Activated T-helper 17 cell treated with anti-CD3 and anti-CD28 coated beads, Interleukin-2, amount 50 U/mL, for 72 hours (primary cell): ENCODE measurements at regions not wholly inside any gene's neighbourhood (a gene's known extent, or its start where the extent isn't known, plus 50 kb on each side); places are given as distances from the start of the nearest gene placed in this dataset.
"Not testable (repeated sequence)": the region's sequence is repeated elsewhere in the genome, so short reads cannot be mapped to it uniquely, and the experiment has no call there.

Experiments used
- ATAC-seq: fragments of 150-1000 bp; cut with Tn5 transposase; replicated peaks from 2 replicates; pipeline ENCODE4 v1.10.0; 2021; ENCODE audit warnings: mild to moderate bottlenecking, moderate library complexity
- H3K27ac Mint-ChIP-seq: one replicate; pipeline ENCODE4 v1.8.0; 2022; ENCODE audit warnings: mixed read lengths
- H3K27me3 Mint-ChIP-seq: one replicate; pipeline ENCODE4 v1.8.0; 2022; ENCODE audit warnings: mixed read lengths
- H3K36me3 Mint-ChIP-seq: one replicate; pipeline ENCODE4 v1.8.0; 2022; ENCODE audit warnings: low read depth, mild to moderate bottlenecking, mixed read lengths
- H3K4me1 Mint-ChIP-seq: one replicate; pipeline ENCODE4 v1.8.0; 2022; ENCODE audit warnings: mixed read lengths
- H3K4me3 Mint-ChIP-seq: one replicate; pipeline ENCODE4 v1.8.0; 2022; ENCODE audit warnings: mild to moderate bottlenecking, mixed read lengths
- H3K9me3 Mint-ChIP-seq: one replicate; pipeline ENCODE4 v1.8.0; 2022; ENCODE audit warnings: mixed read lengths

DNA sequence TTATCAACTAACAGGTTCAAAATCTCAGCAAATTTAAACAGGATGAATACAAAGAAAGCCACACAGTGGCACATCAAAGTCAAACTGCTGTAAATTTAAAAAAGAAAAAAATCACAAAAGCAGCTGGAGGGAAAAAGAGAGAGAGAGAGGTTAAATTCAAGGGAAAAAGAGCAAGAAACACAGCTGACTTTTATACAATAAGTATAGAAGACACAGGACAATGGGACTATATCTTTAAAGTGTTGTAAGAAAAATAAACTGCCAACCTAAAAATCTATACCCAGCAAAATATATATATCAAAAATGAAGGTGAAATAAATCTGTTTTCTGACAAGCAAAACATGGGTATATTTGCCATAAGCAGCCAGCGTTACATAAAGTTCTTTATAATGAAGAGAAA is 261.5 kb downstream of the TLE1 start:
- Mint-ChIP-seq H3K36me3 (no peaks in the 10 kb centered on the region), H3K27ac (no peak overlapping the region), H3K4me3 (no peak overlapping the region), H3K27me3 (no peaks in the 10 kb centered on the region), H3K4me1 (no peaks in the 10 kb centered on the region), H3K9me3 (peaks cover 16% of the 10 kb centered on the region)
- no peak for ATAC-seq

DNA sequence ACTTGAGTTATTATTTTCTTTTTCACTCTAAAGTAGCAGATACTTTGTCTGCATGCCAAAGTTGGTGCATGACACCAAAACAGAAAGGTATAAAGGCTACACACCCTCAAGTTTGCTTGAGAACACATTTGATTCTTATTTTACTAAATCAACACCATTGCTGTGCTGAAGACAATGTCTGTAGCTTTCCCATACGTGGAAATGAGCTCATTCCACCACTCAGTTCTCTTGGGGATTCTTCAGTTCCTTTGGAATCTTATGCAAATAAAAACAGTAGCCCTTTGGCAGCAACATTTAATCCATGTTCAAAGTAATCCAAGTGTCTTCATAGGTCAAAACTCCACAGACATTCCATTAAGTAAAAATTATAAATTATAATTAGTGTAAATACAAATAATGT is 264.9 kb downstream of the TLE1 start:
- ATAC-seq = no peak
- no peaks in the 10 kb centered on the region for H3K4me1 Mint-ChIP-seq
- H3K27me3 Mint-ChIP-seq = no peaks in the 10 kb centered on the region
- H3K36me3 Mint-ChIP-seq = no peaks in the 10 kb centered on the region
- H3K4me3 Mint-ChIP-seq = no peak overlapping the region
- peaks cover 15% of the 10 kb centered on the region for H3K9me3 Mint-ChIP-seq
- H3K27ac Mint-ChIP-seq = no peak overlapping the region

DNA sequence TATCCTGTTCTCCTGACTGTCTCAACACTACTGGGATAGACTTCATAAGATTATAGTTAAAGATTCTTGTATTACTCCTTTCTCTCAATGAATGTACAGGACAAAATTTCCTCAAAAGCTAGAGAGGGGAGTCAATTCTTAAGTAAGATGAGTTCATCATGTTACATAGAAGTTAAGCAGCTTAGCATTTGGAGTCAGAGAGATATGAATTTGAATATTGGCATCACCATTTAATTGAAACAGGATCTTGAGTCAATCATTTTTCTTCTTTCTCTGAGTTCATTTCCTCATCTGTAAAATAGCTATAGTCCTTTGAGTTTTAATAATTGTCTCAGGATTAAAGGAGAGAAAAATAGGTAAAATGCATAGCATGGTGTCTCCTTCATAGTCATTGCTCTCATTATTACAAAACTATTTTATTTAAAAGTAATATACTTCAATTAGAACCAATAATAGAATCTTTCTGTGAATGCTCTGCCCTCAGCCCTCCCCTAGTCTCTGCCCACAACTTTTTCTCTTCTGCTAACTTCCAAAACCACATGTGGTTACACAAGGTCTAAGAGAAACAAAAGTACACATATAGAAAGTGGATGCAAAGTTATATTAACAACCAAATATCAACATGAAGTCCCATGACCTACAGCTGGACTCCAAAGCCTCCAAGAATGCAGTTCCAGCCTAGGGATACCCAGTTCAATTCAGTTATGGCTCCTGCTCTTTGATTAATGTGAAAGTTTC is 265.6 kb downstream of the TLE1 start:
- ATAC-seq = no peak
- Mint-ChIP-seq H3K27me3 (no peaks in the 10 kb centered on the region), H3K27ac (no peak overlapping the region), H3K4me1 (no peaks in the 10 kb centered on the region), H3K9me3 (peaks cover 15% of the 10 kb centered on the region), H3K36me3 (no peaks in the 10 kb centered on the region), H3K4me3 (no peak overlapping the region)

DNA sequence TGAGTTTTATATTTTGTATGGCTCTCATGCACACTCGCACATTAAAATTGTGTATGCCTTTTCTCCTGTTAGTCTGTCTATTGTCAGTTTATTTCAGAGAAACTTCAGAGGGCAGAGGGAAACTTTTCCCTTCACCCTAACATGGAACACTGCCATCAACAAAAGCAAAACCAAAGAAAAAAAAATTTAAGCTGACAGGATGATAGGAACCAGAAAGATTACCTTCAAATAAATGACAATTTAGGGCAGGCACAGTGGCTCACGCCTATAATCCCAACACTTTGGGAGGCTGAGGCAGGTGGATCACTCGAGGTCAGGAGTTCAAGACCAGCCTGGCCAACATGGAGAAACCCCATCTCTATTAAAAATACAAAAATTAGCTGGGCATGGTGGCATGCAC is 268.3 kb downstream of the TLE1 start:
- not testable (repeated sequence) for H3K4me1 Mint-ChIP-seq, H3K4me3 Mint-ChIP-seq, H3K27ac Mint-ChIP-seq, H3K27me3 Mint-ChIP-seq, ATAC-seq, H3K36me3 Mint-ChIP-seq
- peaks cover 12% of the 10 kb centered on the region for H3K9me3 Mint-ChIP-seq

DNA sequence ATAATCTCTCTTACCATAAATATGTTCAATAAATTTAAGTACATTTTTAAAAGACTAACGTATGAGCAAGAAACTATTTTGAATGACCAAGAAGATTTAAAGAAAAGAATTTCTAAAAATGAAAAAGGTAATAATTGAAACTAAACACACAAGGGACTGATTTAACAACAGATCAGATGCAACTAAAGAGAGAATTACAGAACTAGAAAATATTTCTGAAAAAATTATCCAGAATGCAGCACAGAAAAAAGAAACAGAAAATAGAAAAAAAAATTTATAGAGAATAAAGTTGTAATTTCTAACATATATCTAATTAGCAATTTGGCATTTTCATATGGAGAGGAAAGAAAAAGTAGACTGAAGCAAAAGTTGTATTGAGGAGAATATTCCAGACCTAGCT is 269.3 kb downstream of the TLE1 start:
- no peak overlapping the region for H3K27ac Mint-ChIP-seq
- H3K4me1 Mint-ChIP-seq = no peaks in the 10 kb centered on the region
- H3K9me3 Mint-ChIP-seq = peaks cover 9% of the 10 kb centered on the region
- ATAC-seq = no peak
- no peaks in the 10 kb centered on the region for H3K36me3 Mint-ChIP-seq
- no peak overlapping the region for H3K4me3 Mint-ChIP-seq
- H3K27me3 Mint-ChIP-seq = no peaks in the 10 kb centered on the region

DNA sequence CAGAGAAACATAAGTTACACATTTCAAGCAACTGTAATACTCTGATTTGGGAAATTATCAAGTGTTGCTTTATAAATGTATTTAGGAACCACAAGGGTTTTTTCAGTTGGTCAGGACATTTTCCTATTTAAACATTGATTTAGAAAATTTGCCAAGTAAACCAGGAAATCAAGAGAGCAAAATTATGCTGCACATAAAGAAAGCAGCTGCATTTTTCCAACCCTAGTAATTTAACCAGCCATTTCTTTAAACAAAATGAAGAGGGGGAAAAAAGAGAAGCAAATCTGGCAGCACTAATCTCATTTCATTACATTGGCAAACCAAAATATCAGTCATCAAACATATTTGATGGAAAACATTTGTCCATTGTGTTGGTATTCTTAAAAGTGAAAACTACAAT is 271.4 kb downstream of the TLE1 start:
- Mint-ChIP-seq H3K36me3 (no peaks in the 10 kb centered on the region), H3K9me3 (peaks cover 9% of the 10 kb centered on the region), H3K27ac (no peak overlapping the region), H3K4me1 (no peaks in the 10 kb centered on the region), H3K4me3 (no peak overlapping the region), H3K27me3 (no peaks in the 10 kb centered on the region)
- ATAC-seq = no peak

DNA sequence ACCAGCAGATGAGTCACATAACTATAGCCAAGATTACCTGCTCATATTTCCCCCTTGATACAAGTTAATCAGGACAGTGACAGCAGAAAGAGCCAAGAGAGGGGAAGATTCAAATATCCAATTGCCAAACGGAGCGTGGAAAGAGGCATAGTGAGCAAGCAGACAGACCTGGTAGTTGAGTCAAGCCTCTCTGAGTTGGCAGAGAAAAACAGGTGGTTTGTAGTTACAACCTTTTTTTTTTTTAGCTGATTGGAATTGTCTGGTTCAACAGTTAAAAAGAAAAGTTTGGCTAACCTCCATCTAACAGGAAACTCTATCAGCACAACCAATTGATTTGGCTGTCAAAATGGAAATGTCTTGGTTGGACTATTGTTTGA is 272.1 kb downstream of the TLE1 start:
- no peaks in the 10 kb centered on the region for H3K27me3 Mint-ChIP-seq

DNA sequence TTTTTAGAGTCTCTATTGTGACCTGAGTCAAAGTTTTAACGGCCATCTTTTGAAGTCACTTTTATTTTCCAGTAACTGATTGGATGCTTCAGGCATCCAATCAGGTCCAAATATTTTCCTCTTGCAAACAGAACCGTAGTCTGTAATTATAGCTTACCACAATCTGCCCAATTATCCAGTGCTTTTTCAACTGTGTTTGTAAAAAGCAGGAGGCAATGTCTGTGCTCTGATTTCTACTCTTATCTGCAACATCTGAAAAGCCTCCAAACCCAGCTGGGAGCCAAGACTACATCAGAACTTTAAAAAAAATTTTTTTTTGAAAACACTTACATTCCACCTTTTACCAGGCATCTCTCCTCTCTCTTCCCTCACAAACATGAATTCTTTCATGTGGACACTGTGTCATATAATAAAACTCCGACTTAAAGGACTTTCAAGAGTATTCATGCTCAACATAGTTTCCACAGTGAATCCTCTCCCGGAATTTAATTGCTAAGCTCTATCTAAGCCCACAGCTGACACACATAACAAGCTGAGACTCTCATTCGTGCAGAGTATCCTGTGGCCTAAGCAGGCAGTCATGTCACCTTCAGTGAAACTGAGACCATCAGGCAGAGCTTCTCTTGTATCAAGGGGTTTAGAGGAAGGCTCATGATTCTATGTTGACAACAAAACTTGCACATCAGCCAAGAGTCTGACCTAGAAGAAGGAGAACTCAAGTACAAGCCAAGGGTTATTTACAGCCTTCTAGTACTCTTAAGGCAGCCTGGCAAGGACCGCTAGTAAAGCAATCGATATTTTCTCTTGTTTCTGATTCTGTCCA is 272.7 kb downstream of the TLE1 start:
- ATAC-seq = no peak
- H3K27me3 Mint-ChIP-seq = no peaks in the 10 kb centered on the region
- no peak overlapping the region for H3K4me3 Mint-ChIP-seq
- H3K9me3 Mint-ChIP-seq = peaks cover 6% of the 10 kb centered on the region
- no peak overlapping the region for H3K27ac Mint-ChIP-seq
- H3K4me1 Mint-ChIP-seq = no peaks in the 10 kb centered on the region
- H3K36me3 Mint-ChIP-seq = no peaks in the 10 kb centered on the region

More for the DNA sequence above, 272.1 kb downstream of the TLE1 start:
- Mint-ChIP-seq H3K4me3 (no peak overlapping the region), H3K9me3 (peaks cover 9% of the 10 kb centered on the region), H3K36me3 (no peaks in the 10 kb centered on the region), H3K27ac (no peak overlapping the region), H3K4me1 (no peaks in the 10 kb centered on the region)
- ATAC-seq = no peak

DNA sequence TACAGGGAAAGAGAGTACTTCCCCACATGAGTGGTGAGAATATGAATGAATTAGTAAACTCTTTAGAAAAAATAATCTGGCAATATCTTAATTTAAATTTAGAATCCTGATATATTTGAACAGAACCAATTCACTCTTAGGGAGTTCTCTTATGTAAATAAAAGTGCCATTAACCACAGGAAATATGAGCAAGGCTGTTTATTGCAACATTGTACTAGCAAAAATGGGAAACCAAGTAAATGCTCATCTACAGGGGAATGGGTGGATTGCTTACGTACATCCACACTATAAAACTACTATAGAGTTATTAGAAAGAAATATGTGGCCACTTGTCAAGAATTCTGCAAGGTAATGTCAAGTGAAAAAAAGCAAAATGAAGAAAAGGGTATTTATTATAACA is 274.5 kb downstream of the TLE1 start:
- no peak for ATAC-seq
- Mint-ChIP-seq H3K27ac (no peak overlapping the region), H3K4me1 (no peaks in the 10 kb centered on the region), H3K4me3 (no peak overlapping the region), H3K9me3 (peaks cover 6% of the 10 kb centered on the region), H3K36me3 (no peaks in the 10 kb centered on the region), H3K27me3 (no peaks in the 10 kb centered on the region)

DNA sequence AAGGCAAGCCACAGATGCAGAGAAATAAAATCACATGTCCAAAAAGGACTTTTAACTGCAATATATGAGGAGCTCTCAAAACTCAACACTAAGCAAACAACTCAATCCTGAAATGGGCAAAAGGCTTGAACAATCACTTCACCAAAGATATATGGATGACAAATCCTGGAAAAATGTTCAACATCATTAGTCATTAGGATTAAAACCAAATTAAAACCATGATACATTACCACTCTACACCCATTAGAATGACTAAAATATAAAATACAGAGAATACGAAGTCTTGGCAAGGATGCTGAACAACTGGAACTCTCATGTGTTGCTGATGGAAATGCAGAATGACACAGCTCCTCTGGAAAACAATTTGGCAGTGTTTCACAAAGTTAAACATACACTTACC is 277.4 kb downstream of the TLE1 start:
- H3K27me3 Mint-ChIP-seq = no peaks in the 10 kb centered on the region
- no peaks in the 10 kb centered on the region for H3K36me3 Mint-ChIP-seq
- peaks cover 3% of the 10 kb centered on the region for H3K9me3 Mint-ChIP-seq
- no peak overlapping the region for H3K4me3 Mint-ChIP-seq
- H3K4me1 Mint-ChIP-seq = no peaks in the 10 kb centered on the region
- no peak for ATAC-seq
- H3K27ac Mint-ChIP-seq = no peak overlapping the region

DNA sequence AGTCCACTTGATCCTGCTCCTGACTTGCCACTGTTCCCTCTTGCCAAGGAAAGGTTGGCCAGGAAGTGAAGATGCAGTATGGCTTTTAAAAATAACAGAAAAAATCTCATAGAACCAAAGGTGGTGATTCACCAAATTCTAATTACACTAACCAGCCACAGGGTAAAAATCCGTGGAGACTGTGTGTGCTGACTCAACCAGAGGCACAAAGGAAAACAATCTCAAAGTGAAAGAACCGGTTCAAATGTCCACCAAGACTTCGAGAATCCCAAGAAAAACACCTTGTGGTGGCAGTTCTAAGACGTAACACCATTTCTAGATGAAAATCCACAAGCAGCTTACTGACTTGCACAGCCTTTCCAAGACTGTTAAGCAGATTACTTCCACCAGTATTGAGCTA is 279.1 kb downstream of the TLE1 start:
- Mint-ChIP-seq H3K27ac (no peak overlapping the region), H3K4me1 (no peaks in the 10 kb centered on the region), H3K27me3 (no peaks in the 10 kb centered on the region), H3K36me3 (no peaks in the 10 kb centered on the region), H3K4me3 (no peak overlapping the region), H3K9me3 (no peaks in the 10 kb centered on the region)
- no peak for ATAC-seq

DNA sequence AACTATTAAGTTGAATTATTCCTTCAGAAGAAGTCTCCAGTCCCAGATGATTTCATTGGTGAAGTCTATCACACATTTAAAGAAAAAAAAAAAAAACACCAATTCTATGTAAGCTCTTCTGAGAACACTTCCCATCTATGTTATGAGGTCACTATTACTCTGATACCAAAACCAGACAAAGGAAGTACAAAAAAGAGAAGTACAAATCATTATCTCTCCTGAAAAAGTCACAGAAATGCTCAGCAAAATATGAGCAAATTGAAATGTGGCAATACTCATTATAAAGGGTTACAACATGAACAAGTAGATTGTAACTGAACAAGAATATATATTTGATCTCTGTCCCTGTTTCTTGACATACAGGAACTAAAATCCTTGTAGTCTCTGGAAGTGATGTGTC is 280.4 kb downstream of the TLE1 start:
- no peaks in the 10 kb centered on the region for H3K4me1 Mint-ChIP-seq
- H3K4me3 Mint-ChIP-seq = no peak overlapping the region
- H3K27me3 Mint-ChIP-seq = no peaks in the 10 kb centered on the region
- no peak overlapping the region for H3K27ac Mint-ChIP-seq
- ATAC-seq = no peak
- H3K9me3 Mint-ChIP-seq = peaks cover 3% of the 10 kb centered on the region
- H3K36me3 Mint-ChIP-seq = no peaks in the 10 kb centered on the region

DNA sequence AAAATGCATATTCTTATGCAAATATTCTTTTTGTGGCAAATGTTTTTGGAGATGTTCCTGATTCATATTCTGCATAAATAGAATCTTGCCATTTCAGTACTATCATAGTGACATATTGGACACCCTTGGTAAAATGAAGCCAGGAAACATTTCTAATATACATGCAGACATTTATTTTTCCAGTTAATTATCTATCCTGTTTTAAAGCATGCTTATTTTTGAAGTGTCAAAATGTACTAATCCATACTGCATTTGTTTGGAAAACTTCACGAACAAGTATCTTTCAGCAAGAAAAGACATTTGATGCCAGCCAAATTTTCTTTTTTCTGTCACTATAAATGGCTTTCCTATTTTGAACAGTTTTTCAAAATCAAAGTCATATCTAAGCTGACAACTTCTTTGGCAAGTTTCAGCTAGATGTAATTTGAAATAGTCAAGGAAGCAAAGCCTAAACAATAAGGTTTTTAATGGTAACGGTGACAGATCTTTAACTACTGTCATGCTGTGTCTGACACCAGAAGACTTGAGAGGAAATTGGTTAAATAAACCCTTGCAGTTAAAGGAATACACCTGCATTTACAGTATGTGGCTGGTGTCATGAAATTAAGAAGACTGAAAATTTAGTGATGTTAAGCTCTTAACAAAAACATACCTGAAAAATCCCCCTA is 284.3 kb downstream of the TLE1 start:
- Mint-ChIP-seq H3K4me3 (no peak overlapping the region), H3K27me3 (no peaks in the 10 kb centered on the region), H3K27ac (no peak overlapping the region), H3K36me3 (no peaks in the 10 kb centered on the region), H3K9me3 (peaks cover 8% of the 10 kb centered on the region), H3K4me1 (no peaks in the 10 kb centered on the region)
- ATAC-seq = no peak

DNA sequence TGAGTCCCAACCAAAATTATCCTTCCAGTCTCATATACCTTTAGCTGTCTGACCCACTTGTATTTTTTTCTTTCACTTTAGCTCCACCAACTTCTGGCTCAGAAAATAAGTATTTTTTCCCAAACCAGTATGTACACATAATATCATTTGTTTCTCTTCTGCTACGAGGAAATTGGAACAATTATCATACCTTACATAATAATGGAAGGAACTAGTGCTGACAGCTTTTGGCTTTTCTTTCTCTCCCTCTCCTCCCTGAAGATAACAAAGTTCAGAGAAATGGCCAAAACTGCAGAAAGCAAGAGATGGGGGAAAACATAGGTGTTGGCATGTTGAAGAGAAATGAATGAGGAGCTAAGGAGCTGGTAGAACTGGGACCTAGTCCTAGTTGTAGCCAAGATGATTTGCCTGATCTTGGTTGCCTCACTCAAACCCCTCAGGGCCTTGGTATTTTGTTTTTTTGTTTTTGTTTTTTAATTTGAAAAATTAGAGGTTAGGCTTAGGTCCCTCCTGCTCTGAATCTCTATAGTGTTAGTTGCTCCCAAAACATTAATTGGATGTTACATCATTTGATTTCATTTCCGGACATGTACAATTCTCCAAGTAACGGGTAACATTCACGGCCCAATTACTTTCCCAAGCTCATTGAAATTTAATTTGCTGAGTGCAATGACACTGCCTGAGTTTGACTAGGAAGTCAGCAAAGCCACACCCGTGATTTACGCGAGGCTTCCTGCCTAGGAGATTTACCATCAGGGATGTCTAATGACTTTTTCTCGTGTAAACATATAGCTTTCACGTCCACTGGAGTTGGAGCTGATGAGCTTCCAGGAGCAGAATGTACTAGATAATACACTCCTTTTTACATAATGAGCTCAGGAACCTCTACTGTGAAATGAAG is 291.6 kb downstream of the TLE1 start:
- H3K4me1 Mint-ChIP-seq = no peaks in the 10 kb centered on the region
- H3K27me3 Mint-ChIP-seq = no peaks in the 10 kb centered on the region

More for the DNA sequence above, 291.6 kb downstream of the TLE1 start:
- Mint-ChIP-seq H3K9me3 (peaks cover 17% of the 10 kb centered on the region), H3K36me3 (no peaks in the 10 kb centered on the region), H3K4me3 (no peak overlapping the region), H3K27ac (no peak overlapping the region)
- ATAC-seq = no peak
